ENCODE measurements at regions not wholly inside any gene's neighbourhood (a gene's known extent, or its start where the extent isn't known, plus 50 kb on each side); places are given as distances from the start of the nearest gene placed in this dataset.

DNA sequence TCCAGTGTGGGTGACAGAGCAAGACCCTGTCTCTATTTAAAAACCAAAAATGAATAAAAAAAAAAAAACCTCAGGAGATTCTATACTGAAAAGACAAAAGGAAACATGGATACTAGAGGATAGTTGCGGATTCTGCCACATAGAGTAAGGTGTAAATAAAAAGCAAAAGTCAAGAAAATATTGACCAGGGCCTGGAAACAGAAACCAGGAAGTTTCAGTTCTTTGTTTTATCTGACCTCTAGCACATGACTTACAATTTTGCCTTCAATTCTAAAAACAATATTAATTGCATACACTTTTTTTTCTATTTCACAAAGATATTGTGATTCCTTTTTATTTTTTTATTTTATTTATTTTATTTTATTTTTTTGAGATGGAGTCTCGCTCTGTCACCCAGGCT lies 96.2 kb upstream of the NMUR2 start:
- TF ChIP-seq, protein P1, sequence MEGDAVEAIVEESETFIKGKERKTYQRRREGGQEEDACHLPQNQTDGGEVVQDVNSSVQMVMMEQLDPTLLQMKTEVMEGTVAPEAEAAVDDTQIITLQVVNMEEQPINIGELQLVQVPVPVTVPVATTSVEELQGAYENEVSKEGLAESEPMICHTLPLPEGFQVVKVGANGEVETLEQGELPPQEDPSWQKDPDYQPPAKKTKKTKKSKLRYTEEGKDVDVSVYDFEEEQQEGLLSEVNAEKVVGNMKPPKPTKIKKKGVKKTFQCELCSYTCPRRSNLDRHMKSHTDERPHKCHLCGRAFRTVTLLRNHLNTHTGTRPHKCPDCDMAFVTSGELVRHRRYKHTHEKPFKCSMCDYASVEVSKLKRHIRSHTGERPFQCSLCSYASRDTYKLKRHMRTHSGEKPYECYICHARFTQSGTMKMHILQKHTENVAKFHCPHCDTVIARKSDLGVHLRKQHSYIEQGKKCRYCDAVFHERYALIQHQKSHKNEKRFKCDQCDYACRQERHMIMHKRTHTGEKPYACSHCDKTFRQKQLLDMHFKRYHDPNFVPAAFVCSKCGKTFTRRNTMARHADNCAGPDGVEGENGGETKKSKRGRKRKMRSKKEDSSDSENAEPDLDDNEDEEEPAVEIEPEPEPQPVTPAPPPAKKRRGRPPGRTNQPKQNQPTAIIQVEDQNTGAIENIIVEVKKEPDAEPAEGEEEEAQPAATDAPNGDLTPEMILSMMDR (IDR thresholded peaks at IDR 0.05): no peak
- TF ChIP-seq POLR2A (IDR thresholded peaks at IDR 0.05): no peak

Data from upper lobe of left lung (tissue), 4 donors.